HepG2 (cell line): ENCODE measurements at regions not wholly inside any gene's neighbourhood (a gene's known extent, or its start where the extent isn't known, plus 50 kb on each side); places are given as distances from the start of the nearest gene placed in this dataset.

ENCODE experiments used
- GATAD2A ChIP-seq: IDR thresholded peaks from 2 replicates; pipeline ENCODE4 v1.6.1; 2016
- HDAC1 ChIP-seq: sonication (generic); formaldehyde crosslinking; IDR thresholded peaks from 2 replicates; pipeline ENCODE4 v1.5.1; 2020; ENCODE audit warnings: mild to moderate bottlenecking, missing genetic modification reagents
- IRF2 ChIP-seq: IDR thresholded peaks from 2 replicates; pipeline ENCODE4 v1.6.1; 2018; ENCODE audit warnings: missing genetic modification reagents, missing compliant biosample characterization
- MLXIP ChIP-seq: sonication (generic); formaldehyde crosslinking; IDR thresholded peaks from 2 replicates; pipeline ENCODE4 v1.9.0; 2021; ENCODE audit warnings: missing genetic modification reagents, borderline replicate concordance
- MNT ChIP-seq: fragments of 450-650 bp; IDR thresholded peaks from 2 replicates; pipeline ENCODE4 v1.6.1; 2016
- NR2F2 ChIP-seq: IDR thresholded peaks from 2 replicates; pipeline ENCODE4 v1.6.1; 2012; ENCODE audit warnings: low read depth, inconsistent platforms, borderline replicate concordance
- RARA ChIP-seq: IDR thresholded peaks from 2 replicates; pipeline ENCODE4 v1.6.1; 2016; ENCODE audit warnings: missing genetic modification reagents, missing compliant biosample characterization
- RBM22 ChIP-seq: fragments of 200-400 bp; formaldehyde crosslinking; optimal IDR thresholded peaks from 2 replicates; pipeline ENCODE3; 2017; ENCODE audit warnings: mild to moderate bottlenecking, low read length, moderate library complexity
- SATB2 ChIP-seq: sonication (generic); formaldehyde crosslinking; IDR thresholded peaks from 2 replicates; pipeline ENCODE4 v1.5.0; 2020; ENCODE audit warnings: missing genetic modification reagents
- THAP8 ChIP-seq: sonication (generic); formaldehyde crosslinking; IDR thresholded peaks from 2 replicates; pipeline ENCODE4 v1.5.1; 2020; ENCODE audit warnings: missing genetic modification reagents, mild to moderate bottlenecking, borderline replicate concordance
- ZNF280D ChIP-seq: sonication (generic); formaldehyde crosslinking; IDR thresholded peaks from 2 replicates; pipeline ENCODE4 v1.5.1; 2020; ENCODE audit warnings: mild to moderate bottlenecking, missing genetic modification reagents
- ZNF407 ChIP-seq: sonication (generic); formaldehyde crosslinking; IDR thresholded peaks from one replicate; pipeline ENCODE4 v1.5.1; 2020; ENCODE audit warnings: mild to moderate bottlenecking, missing genetic modification reagents; ENCODE audit errors: not compliant biosample characterization
- ZNF549 ChIP-seq: sonication (generic); formaldehyde crosslinking; IDR thresholded peaks from 2 replicates; pipeline ENCODE4 v1.5.0; 2020; ENCODE audit warnings: missing genetic modification reagents
- ZNF563 ChIP-seq: sonication (generic); formaldehyde crosslinking; IDR thresholded peaks from 2 replicates; pipeline ENCODE4 v1.8.0; 2022; ENCODE audit warnings: mild to moderate bottlenecking, moderate library complexity, missing genetic modification reagents

- TF ChIP-seq MNT (no peak), GATAD2A (peak; percentile 51; the same call in 1 of the 2 replicates), ZNF563 (CRISPR knock-in tag) (no peak), ZNF280D (no peak), HDAC1 (CRISPR knock-in tag) (no peak), RBM22 (no peak), NR2F2 (no peak), IRF2 (CRISPR knock-in tag) (0 out of 2 replicates have a peak, but pooled peaks have one; percentile 19), MLXIP (CRISPR knock-in tag) (no peak), THAP8 (CRISPR knock-in tag) (no peak), ZNF549 (CRISPR knock-in tag) (no peak), RARA (CRISPR knock-in tag) (0 out of 2 replicates have a peak, but pooled peaks have one; percentile 34), SATB2 (no peak), ZNF407 (no peak)
Observed at GRCh38 chr6:168201383-168201782, 118.2 kb downstream of the DACT2 start (continued).
